Hypothalamus (tissue), 51 donors: ENCODE measurements at regions not wholly inside any gene's neighbourhood (a gene's known extent, or its start where the extent isn't known, plus 50 kb on each side); places are given as distances from the start of the nearest gene placed in this dataset.
"Not testable (repeated sequence)": the region's sequence is repeated elsewhere in the genome, so short reads cannot be mapped to it uniquely, and the experiment has no call there.

Source experiments
- DNase-seq, 51 donors: peaks; one replicate each; lab custom pipeline; 2025; lab: John Stamatoyannopoulos, UW

DNA sequence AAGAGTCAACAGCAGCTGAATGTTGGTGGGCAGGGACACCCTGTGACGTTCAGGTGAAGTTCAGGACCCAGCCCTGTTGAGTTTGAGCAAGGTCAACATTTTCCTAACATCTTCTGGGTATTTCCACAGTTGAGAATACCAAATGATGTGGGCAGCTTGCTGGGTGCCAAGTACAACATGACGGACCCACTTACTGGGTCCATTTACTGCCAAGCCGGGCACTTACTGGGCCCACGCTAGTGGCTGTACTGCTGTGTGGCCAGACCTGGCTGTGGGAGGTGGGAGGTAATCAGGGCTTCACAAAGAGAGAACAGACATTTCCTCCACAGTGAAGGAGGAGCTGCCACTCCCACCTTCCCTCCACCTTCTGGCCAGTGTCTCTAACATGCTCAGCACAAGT lies 99.2 kb downstream of the PSMG1 start:
- no peak for DNase-seq

DNA sequence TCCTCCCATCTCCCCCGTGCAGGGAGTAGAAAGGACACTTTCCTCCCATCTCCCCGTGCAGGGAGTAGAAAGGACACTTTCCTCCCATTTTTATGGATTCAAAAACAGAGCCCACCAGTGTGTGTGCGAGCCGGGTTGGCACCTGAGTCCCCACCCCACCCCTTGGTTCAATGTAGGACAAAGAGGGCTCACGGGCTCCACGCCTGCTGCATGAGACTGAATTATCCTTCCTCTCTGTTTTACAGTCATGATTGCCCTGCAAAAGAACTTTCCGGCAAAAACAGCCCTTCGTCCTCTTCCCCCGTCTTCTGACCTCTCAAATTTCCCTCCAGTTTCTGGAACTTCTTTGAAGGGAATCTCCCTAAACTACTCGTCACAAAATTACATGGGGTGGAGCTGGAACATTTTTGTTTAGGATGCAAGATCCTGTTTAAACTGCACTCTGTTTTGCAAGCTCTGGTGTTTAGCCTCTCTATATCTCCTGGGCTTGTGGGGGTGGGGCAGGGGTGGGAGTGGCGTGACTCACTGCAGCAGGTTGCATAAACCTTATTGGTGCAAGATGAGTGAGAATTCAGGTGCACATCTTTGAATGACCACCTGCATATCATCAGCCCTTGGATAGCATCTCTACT lies 99.8 kb downstream of the PSMG1 start:
- DNase-seq: no peak

DNA sequence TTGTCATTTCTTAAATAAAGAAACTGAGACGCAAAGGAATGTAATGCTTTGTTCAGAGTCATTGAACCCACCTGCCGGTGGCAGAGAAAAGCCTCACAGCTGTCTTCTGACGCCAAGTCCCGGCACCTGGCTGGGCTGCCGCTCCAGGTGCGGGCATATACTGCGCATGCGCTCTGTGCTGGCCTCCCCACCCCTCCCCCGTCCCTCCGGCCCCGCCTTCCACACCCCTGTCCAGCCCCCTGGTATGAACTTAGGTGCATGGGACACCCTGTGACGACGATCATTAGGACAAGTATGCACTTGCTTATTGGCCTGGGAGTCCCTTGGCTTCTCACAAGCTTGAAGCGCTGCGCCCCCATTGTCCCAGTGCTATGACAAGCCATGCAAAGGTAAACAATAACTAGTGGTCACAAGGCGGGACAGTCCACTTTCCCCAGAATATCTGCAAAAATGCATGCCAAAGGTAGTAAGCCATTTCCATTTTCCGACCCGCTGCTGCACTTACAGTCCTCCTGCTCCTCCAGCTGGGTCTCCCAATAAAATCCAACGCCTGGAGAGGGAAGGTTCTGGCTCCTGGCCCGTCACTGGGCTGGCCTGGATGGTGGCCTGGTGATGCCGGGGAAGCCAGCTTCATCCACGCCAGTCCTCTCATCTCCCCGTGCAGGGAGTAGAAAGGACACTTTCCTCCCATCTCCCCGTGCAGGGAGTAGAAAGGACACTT lies 100.4 kb downstream of the PSMG1 start:
- peak in 3 of 51 donors; percentile 7 to 14 (median 9) for DNase-seq

DNA sequence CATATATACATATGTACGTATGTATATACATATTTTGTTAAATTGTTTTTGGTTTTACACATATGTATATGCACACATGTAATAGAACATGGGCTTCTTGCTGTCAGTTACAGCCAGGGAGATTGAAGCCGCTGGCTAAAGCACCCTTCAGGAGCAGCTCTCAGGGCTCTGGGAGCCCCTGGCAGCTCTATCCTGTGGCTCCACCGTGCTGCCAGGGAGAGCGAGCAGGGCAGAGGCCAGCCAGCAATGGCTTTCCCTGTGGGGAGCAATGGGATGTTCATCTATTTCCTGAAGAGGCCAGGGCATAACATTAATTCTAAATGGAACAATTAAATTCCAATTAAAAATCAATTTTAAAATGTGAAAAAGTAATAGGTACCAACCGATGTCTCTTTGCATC lies 102.9 kb downstream of the PSMG1 start:
- no peak for DNase-seq

DNA sequence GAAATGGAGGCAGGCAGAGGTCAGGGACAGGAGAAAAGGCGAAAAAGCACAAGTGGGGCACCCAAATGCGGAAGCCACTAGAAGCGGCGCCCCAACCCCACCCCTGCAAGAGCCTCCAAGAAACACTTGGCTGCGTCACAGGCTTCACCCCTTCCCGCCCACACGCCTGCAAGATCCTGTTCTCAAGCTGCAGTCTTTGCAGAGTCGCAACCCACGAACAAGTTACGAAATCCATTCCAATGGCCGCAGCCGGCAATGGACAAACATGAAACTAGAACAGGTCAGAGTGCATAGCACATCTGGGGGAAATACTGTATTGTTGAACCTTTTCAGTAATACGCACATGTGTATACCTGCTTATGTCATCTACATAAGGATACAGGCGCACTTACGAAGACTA lies 103.6 kb downstream of the PSMG1 start:
- peak in 29 of 51 donors; percentile 7 to 58 (median 28) for DNase-seq

DNA sequence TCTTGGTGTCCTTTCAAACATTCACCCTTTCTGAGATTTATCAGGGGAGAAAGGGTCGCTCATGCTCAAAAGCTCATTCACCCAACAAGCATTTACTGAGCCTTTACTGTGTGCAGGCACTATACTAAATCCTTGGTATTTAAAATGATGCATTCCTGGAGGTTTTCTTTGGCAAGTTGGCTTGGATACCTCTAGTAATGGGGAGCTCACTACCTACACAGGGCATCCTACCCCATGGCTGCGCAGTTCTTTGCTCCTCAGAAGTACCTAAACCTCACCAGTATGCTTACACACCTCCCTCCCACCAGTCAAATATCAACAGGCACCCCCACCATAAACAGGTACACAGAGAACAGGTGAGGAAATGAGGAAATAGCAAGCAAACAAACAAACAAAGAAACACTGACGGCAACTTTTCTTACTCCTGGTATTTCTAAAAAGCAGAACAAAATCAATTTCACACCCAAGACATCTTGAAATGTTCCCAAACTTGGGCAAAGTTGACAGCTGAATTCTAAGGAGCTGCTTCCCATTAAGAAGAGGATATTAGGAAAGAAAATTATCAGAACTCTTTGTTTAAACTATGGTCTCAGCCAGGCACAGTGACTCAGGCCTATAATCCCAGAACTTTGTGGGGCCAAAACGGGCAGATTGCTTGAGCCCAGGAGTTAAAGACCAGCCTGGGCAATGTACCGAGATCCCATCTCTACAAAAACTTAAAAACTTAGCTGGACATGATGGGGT lies 104.8 kb downstream of the PSMG1 start:
- DNase-seq: no peak

DNA sequence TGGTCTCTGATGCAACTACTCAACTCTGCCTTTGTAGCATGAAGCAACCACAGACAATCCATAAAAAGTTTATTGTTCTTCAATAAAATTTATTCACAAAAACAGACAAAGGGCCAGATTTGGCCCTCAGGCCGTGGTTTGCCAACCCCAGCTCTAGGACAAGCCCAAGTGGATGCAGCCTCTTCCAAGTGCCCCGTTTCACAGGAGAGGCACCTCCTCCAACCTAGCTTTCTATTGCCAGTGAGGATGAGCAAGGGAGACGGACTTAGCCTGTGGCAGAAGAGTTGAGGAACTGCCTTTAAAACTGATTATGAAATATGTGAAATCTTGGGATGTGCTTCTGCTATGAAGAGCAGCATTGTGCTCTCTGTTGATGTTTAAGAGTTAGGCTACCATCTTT lies 105.4 kb downstream of the PSMG1 start:
- DNase-seq: no peak

DNA sequence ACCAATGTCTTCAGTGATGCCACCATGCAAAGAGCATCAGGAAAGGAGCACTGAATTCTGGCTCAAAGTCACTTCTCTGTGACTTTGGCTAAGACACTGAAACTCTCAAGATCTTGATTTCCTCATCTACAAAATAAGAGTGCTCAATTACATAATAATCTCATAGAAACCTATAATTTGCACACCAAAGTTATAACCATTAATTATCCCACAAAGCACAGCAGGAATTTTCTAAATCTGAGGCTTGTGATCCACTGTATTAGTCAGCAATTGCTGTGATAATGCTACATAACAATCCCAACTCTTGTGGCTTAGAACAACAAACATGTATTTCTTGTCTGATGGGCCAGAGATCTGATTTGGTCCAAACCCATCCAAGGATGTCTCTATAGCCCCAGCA lies 108.7 kb downstream of the PSMG1 start:
- DNase-seq: no peak

DNA sequence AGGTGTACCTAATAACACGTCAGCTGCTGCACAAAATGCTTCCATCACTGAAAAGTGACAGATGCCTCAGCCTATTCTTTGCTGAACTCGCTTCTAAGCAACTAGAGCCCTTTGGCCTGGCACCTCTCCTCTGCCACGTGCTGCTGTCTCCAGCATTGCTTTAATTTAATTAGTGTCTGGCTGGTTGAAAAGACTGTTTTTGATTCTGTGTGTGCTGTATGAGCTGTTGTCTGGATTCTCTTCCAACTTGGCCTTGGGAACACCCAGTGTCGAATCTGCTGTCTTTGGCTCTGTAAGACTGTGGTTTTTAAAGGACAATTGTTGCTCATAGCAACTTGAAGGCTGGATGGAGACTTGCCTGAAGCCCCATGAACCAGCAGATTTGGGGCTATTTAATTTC lies 109.5 kb downstream of the PSMG1 start:
- DNase-seq: peak in 12 of 51 donors; percentile 15 to 51 (median 34)

DNA sequence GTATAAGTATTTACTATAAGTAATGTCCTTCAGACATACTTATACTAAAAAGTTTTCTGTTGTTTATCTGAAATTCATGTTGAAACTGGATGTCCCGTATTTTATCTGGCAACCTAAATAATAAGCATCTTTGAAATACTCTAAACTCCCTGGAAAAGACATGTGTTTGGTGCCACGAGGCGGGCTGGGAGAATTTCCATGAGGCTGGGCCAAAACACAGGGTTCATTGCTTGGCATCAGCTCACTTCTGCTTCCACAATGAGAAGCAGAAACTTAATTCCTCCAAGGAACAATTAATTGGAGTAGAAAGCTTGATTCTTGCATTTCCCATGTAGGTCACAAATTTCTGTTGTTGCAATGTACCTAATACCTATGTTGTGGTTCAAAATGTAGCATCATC lies 110.2 kb downstream of the PSMG1 start:
- peak in 15 of 51 donors; percentile 11 to 52 (median 33) for DNase-seq

DNA sequence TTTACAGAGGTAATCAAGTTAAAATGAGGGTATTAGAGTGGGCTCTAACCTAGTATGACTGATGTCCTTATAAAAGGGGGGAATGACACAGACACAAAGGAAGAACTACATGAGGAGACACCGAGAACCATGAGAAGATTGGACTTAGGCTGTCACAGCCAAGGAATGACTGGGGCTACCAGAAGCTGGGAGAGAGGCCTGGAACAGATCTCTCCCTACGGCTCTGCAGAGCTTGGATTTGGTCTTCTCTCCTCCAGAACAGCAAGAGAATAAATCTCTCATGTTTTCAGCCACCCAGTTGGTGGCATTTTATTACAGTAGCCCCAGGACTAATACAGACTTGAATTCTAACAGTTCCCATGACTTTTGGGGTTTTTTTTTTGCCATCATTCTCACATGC lies 110.8 kb downstream of the PSMG1 start:
- DNase-seq: no peak

DNA sequence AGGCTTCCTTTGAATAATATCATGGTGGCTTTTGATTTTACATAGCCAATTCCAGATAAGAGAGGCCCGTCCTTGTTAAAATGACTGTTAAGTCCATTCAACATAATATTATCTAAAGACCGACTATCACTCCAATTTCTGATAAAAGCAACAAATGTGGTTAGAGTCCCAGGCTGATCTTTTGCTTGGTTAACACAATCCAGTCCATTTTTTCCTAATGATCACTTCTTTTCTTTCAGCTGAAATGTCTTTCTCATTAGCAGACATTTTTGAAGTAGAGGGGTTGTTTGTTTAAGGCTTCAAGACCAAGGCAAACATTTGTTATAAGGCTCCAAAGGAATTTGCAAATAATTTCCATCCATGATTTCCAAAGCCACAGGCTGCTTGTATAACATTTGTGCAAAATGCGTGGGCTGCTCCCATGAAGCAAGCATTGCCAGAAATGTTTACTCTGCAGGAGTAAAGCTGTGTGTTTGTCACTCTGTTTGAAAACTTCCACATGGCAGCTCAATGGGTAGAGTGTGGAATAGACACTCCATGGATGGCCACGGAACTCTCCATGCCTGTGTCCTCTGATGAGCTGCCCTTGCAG lies 111.5 kb downstream of the PSMG1 start:
- no peak for DNase-seq

DNA sequence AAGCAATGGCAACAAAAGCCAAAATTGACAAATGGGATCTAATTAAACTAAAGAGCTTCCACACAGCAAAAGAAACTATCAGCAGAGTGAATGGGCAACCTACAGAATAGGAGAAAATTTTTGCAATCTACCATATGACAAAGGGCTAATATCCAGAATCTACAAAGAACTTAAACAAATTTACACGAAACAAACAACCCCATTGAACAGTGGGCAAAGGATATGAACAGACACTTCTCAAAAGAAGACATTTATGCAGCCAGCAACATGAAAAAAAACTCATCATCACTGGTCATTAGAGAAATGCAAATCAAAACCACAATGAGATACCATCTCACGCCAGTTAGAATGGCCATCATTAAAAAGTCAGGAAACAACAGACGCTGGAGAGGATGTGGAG lies 113.4 kb downstream of the PSMG1 start:
- DNase-seq: not testable (repeated sequence)

DNA sequence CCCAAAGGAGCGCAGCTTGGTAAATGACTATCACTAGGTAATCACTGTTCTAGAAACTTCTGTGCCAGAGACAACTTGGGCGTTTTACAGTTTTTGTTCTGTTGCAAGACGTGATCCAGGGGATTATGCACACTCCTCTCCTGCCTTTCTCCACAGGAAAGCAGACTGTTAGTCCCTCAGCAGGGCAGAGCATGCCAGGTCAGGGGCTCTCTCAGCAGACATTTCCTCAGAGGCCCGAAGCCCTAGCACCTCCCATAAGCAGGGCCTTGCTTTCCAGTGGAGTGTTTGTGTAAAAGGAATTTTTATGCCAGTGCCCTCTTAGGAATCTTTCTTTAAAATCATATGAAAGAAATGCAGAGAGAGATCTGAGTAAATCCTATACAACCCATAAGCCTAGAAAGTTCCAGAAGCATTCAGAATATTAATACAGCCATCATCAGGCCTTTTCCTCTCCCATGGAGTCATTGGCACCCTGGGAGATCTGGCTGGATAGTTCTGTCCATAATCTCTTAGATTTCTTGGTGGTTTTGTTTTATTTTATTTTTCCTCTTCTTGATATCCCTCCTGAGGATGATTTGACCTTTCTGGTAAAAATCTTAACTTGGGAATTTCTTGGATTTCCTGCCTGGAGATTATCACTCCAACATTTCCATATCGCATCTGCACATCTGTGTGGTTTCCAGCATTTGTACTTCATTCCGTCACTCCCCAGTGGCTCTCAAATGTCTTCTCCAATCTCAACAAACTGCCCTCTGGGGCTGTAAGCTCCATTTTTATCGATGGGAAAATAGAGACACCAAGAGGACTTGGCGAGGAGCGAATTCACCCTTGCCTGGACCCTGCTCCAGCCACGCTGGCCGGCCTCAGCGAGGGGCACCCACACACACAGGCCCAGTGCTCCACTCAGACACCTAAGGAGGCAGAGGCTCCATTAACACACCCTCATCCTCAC lies 116.1 kb downstream of the PSMG1 start:
- DNase-seq: no peak

DNA sequence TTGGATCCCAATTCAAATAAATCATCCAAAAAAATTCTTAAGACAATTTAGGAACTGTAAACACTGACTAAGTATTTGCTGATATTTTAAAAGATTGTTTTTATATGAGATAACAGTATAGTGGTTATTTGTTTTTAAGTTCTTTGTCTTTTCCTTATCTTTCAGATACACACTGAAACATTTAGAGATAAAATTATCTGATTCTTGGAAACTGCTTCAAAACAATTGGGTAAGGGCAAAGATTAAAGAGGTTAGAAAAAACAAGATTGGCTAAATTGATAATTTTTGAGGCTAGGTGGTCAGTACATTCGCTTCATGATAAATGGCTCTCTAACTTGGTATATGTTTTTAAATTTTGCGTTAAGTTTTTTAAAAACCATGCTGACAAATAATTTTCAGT lies 117.3 kb downstream of the PSMG1 start:
- DNase-seq: no peak

DNA sequence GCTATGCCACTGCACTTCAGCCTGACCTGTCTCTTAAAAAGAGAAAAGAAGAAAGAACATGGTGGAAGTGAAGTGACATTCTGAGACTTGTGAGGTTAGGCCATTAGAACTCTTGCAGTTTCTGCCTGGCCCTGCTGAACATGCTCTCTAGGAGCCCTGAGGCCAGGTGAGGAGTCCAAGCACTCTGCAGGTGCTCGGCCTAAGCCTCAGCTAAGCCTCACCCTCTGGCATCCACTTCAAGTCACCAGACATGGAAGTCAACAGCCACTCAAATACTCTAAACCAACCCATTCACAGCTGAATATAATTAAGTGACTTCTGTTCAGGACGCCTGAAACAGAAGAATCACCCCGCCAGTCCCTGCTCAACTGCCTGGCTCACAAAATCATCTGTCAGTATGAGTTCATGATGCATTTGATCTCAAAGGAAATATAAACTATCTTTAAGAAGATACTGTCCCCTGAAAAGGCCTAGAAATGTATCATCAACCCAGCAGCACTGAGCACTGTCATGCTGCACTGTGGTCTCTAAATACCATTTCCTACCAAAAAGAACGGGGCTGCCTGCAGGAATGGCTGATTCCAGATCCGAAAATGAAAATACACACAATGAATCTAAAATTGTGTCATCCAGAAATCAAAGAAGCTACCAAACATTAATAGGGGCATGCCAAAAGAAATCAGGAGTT lies 118.8 kb downstream of the PSMG1 start:
- DNase-seq: no peak

DNA sequence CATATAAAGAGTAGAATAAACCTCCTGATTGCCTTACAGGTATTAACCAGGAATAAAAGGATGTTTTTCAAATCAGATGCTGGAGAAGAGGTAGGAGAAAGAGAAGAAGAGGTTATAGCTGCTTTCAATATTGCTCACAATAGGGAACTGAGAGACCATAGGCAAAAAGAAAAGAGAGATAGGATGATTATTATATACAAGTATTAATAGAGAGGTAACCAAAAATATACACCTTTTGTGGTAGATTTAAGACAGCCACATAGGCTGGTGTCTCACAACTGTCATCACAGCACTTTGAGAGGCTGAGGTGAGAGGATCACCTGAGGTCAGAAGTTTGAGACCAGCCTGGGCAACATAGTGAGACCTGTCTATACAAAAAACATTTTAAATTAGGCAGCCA lies 119.7 kb downstream of the PSMG1 start:
- no peak for DNase-seq

DNA sequence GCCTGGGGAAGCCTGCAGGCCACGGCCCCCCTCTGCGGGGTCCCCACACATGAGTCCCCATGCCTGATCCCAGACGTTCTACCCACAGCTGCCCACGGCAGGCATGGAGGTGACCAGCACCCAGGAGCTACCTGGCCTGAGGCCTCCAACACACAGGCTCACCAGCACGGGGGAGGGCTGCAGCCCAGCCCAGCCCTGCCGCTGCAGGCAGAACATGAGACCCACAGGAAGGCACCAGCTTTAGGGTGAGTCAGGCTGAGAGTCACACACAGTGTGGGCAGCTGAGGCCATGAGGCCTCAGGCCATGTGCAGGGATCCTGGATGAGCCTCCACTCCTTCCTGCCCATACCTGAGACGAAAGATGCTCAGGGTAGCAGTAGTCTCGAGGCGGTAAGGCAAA lies 121.1 kb downstream of the PSMG1 start:
- no peak for DNase-seq

DNA sequence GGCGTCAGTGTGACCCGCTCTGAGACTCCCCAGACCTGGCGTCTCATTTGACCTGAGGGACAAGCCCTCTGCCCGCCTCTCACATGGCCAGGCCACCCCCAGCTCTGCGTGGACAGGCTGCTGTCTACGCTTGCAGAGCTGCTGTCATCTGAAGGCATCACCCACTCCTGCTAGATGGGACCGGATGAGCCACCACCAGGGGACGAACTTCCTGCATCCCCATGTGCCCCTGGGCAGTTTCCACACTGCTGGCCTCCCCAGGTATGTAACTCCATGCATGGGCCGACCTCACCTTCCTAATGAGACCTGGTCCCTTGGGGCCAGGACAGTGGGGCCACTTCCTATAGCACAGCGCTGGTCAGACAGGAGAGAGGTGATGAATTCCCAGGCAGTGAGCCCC lies 121.5 kb downstream of the PSMG1 start:
- DNase-seq: no peak
